SU-DHL-6 (cell line): ENCODE measurements at regions not wholly inside any gene's neighbourhood (a gene's known extent, or its start where the extent isn't known, plus 50 kb on each side); places are given as distances from the start of the nearest gene placed in this dataset.

Experiments
- H2AFZ ChIP-seq: fragments of 200-600 bp; sonication (generic); 2 replicates; pipeline ENCODE4 v1.6.1; 2014; ENCODE audit warnings: low read depth, mild to moderate bottlenecking, moderate library complexity, mixed read lengths, antibody characterized with exemption, low read length; ENCODE audit not compliant: severe bottlenecking
- H3F3A ChIP-seq: fragments of 200-600 bp; shearing (Covaris generic); 2 replicates; pipeline ENCODE4 v1.6.0; 2016; ENCODE audit warnings: antibody characterized with exemption, mild to moderate bottlenecking; ENCODE audit not compliant: insufficient read depth
- H3K27ac ChIP-seq: fragments of 200-600 bp; sonication (generic); 2 replicates; pipeline ENCODE4 v1.5.1; 2016; ENCODE audit warnings: low read depth, mild to moderate bottlenecking, low read length, moderate library complexity, mixed read lengths
- H3K27me3 ChIP-seq: fragments of 200-600 bp; sonication (generic), shearing (Covaris generic); 2 replicates; pipeline ENCODE4 v1.6.0; 2014; ENCODE audit warnings: mild to moderate bottlenecking, low read length
- H3K36me3 ChIP-seq: fragments of 200-600 bp; sonication (generic); 2 replicates; pipeline ENCODE4 v1.6.1; 2014; ENCODE audit warnings: mild to moderate bottlenecking, low read length, mixed read lengths
- H3K4me2 ChIP-seq: fragments of 300-600, 200-600 bp; shearing (Covaris generic), sonication (generic); 2 replicates; pipeline ENCODE4 v1.6.0; 2014; ENCODE audit warnings: low read length, low read depth, mild to moderate bottlenecking; ENCODE audit not compliant: poor library complexity, severe bottlenecking
- H3K4me3 ChIP-seq: fragments of 200-600 bp; sonication (generic); 2 replicates; pipeline ENCODE4 v1.5.1; 2014; ENCODE audit warnings: antibody characterized with exemption, low read length, mild to moderate bottlenecking, mixed read lengths; ENCODE audit not compliant: insufficient read depth, poor library complexity, severe bottlenecking
- H3K79me2 ChIP-seq: fragments of 200-600 bp; sonication (generic); 2 replicates; pipeline ENCODE4 v1.6.1; 2014; ENCODE audit warnings: mild to moderate bottlenecking, low read length, moderate library complexity; ENCODE audit not compliant: insufficient read depth
- H3K9ac ChIP-seq: fragments of 200-600 bp; sonication (generic); 2 replicates; pipeline ENCODE4 v1.7.0; 2014; ENCODE audit warnings: mild to moderate bottlenecking, low read length
- H3K9me2 ChIP-seq: fragments of 200-600 bp; sonication (generic); replicated peaks from 2 replicates; pipeline ENCODE4 v1.6.1; 2014; ENCODE audit warnings: low read length; ENCODE audit not compliant: insufficient read depth
- H3K9me3 ChIP-seq: fragments of 200-600 bp; sonication (generic); 2 replicates; pipeline ENCODE4 v1.6.1; 2014; ENCODE audit warnings: low read length, mixed read lengths; ENCODE audit not compliant: insufficient read depth
- H4K20me1 ChIP-seq: fragments of 200-600 bp; sonication (generic); 2 replicates; pipeline ENCODE4 v1.6.1; 2014; ENCODE audit warnings: low read depth, mild to moderate bottlenecking, antibody characterized with exemption, low read length, moderate library complexity, mixed read lengths
- CTCF ChIP-seq: fragments of 200-600 bp; sonication (generic); IDR thresholded peaks from one replicate; pipeline ENCODE4 v1.5.1; 2017; ENCODE audit warnings: antibody characterized with exemption, mild to moderate bottlenecking, low read length, moderate library complexity; ENCODE audit not compliant: insufficient read depth, poor library complexity, severe bottlenecking
- EZH2phosphoT487 ChIP-seq: fragments of 200-600 bp; sonication (generic), shearing (Covaris generic); conservative IDR thresholded peaks from 2 replicates; pipeline ENCODE4 v1.6.1; 2018; ENCODE audit warnings: mild to moderate bottlenecking, antibody characterized with exemption, low read length, moderate library complexity, mixed read lengths

- Histone ChIP-seq H3K36me3 (no peaks in the 10 kb centered on the region), H3K4me3 (no peak overlapping the region), H3K4me2 (no peak overlapping the region), H3K9me2 (no peaks in the 10 kb centered on the region), H3F3A (no peaks in the 10 kb centered on the region), H3K9ac (no peak overlapping the region), H2AFZ (no peak overlapping the region), H4K20me1 (no peaks in the 10 kb centered on the region), H3K27me3 (no peaks in the 10 kb centered on the region), H3K79me2 (no peaks in the 10 kb centered on the region), H3K27ac (no peak overlapping the region), H3K9me3 (no peaks in the 10 kb centered on the region)
- TF ChIP-seq EZH2phosphoT487 = no peak
- no peak for TF ChIP-seq CTCF
These were observed 305.5 kb upstream of the SULF2 start for GRCh38 chr20:48090784-48091183.

- no peaks in the 10 kb centered on the region for H3K79me2 ChIP-seq
These were observed 305.0 kb upstream of the SULF2 start for GRCh38 chr20:48090314-48090713.

GRCh38 chr20:48080583-48080982, 295.3 kb upstream of the SULF2 start:
- Histone ChIP-seq H2AFZ (no peak overlapping the region), H3K27ac (no peak overlapping the region), H4K20me1 (no peaks in the 10 kb centered on the region), H3K4me3 (no peak overlapping the region), H3K79me2 (no peaks in the 10 kb centered on the region), H3K9ac (no peak overlapping the region), H3F3A (no peaks in the 10 kb centered on the region), H3K36me3 (no peaks in the 10 kb centered on the region), H3K27me3 (no peaks in the 10 kb centered on the region), H3K4me2 (no peak overlapping the region), H3K9me3 (no peaks in the 10 kb centered on the region), H3K9me2 (no peaks in the 10 kb centered on the region)
- no peak for TF ChIP-seq EZH2phosphoT487
- no peak for TF ChIP-seq CTCF

More at GRCh38 chr20:48090314-48090713, 305.0 kb upstream of the SULF2 start:
- no peak overlapping the region for H3K9ac ChIP-seq
- H3F3A ChIP-seq = no peaks in the 10 kb centered on the region
- H3K9me3 ChIP-seq = no peaks in the 10 kb centered on the region
- H3K9me2 ChIP-seq = no peaks in the 10 kb centered on the region
- TF ChIP-seq CTCF = no peak
- no peaks in the 10 kb centered on the region for H3K36me3 ChIP-seq
- no peak overlapping the region for H3K27ac ChIP-seq
- H4K20me1 ChIP-seq = no peaks in the 10 kb centered on the region
- no peak overlapping the region for H3K4me2 ChIP-seq
- no peaks in the 10 kb centered on the region for H3K27me3 ChIP-seq
- H3K4me3 ChIP-seq = no peak overlapping the region
- H2AFZ ChIP-seq = no peak overlapping the region

GRCh38 chr20:48079028-48079427, 293.7 kb upstream of the SULF2 start:
- Histone ChIP-seq H3K27ac (no peak overlapping the region), H3K4me3 (no peak overlapping the region), H2AFZ (no peak overlapping the region), H4K20me1 (no peaks in the 10 kb centered on the region), H3K36me3 (no peaks in the 10 kb centered on the region), H3K27me3 (no peaks in the 10 kb centered on the region), H3K9ac (no peak overlapping the region), H3K4me2 (no peak overlapping the region), H3K9me3 (no peaks in the 10 kb centered on the region), H3F3A (no peaks in the 10 kb centered on the region), H3K9me2 (no peaks in the 10 kb centered on the region), H3K79me2 (no peaks in the 10 kb centered on the region)
- TF ChIP-seq EZH2phosphoT487 = no peak
- no peak for TF ChIP-seq CTCF
